ENCODE measurements at regions not wholly inside any gene's neighbourhood (a gene's known extent, or its start where the extent isn't known, plus 50 kb on each side); places are given as distances from the start of the nearest gene placed in this dataset.

- H3K9ac ChIP-seq (ENCODE audit: low read length) = no peak overlapping the region
- no peak overlapping the region for H3K27ac ChIP-seq (ENCODE audit: low read length)
- no peak overlapping the region for H3K4me3 ChIP-seq (ENCODE audit: low read length)
- H3K4me1 ChIP-seq (ENCODE audit: low read length) = peaks cover 32% of the 10 kb centered on the region
- H3K36me3 ChIP-seq (ENCODE audit: insufficient read depth, low read length) = no peaks in the 10 kb centered on the region
- no peak overlapping the region for H3K4me2 ChIP-seq (ENCODE audit: low read depth, low read length, poor library complexity, severe bottlenecking)
- no peaks in the 10 kb centered on the region for H3K27me3 ChIP-seq (ENCODE audit: low read length)
- H3K9me2 ChIP-seq (replicated peaks; ENCODE audit: insufficient read depth, low read length) = no peaks in the 10 kb centered on the region
- no peak for DNase-seq
- H2AFZ ChIP-seq (ENCODE audit: low read length) = no peak overlapping the region
- no peaks in the 10 kb centered on the region for H4K20me1 ChIP-seq (ENCODE audit: insufficient read depth, low read depth, low read length)
- no peaks in the 10 kb centered on the region for H3K9me3 ChIP-seq (ENCODE audit: low read length)
- no peaks in the 10 kb centered on the region for H3K79me2 ChIP-seq (ENCODE audit: low read length)
Observed at GRCh38 chr5:173830421-173830820, 57.7 kb upstream of the CPEB4 start.

- H3K27me3 ChIP-seq (ENCODE audit: low read length) = no peaks in the 10 kb centered on the region
- no peak for DNase-seq
- no peak overlapping the region for H3K4me2 ChIP-seq (ENCODE audit: low read depth, low read length, poor library complexity, severe bottlenecking)
- no peaks in the 10 kb centered on the region for H4K20me1 ChIP-seq (ENCODE audit: insufficient read depth, low read depth, low read length)
- H3K27ac ChIP-seq (ENCODE audit: low read length) = no peak overlapping the region
- H3K4me3 ChIP-seq (ENCODE audit: low read length) = no peak overlapping the region
- no peaks in the 10 kb centered on the region for H3K9me3 ChIP-seq (ENCODE audit: low read length)
- H3K9me2 ChIP-seq (replicated peaks; ENCODE audit: insufficient read depth, low read length) = no peaks in the 10 kb centered on the region
- H3K4me1 ChIP-seq (ENCODE audit: low read length) = peaks cover 30% of the 10 kb centered on the region
- H3K79me2 ChIP-seq (ENCODE audit: low read length) = no peaks in the 10 kb centered on the region
- H3K9ac ChIP-seq (ENCODE audit: low read length) = no peak overlapping the region
- no peak overlapping the region for H2AFZ ChIP-seq (ENCODE audit: low read length)
- H3K36me3 ChIP-seq (ENCODE audit: insufficient read depth, low read length) = no peaks in the 10 kb centered on the region
Observed at GRCh38 chr5:173831196-173831914, 56.8 kb upstream of the CPEB4 start.

GRCh38 chr5:173832386-173832785 lies 55.8 kb upstream of the CPEB4 start:
- Histone ChIP-seq H3K9me3 (ENCODE audit: low read length) (no peaks in the 10 kb centered on the region), H3K27me3 (ENCODE audit: low read length) (no peaks in the 10 kb centered on the region), H3K36me3 (ENCODE audit: insufficient read depth, low read length) (no peaks in the 10 kb centered on the region), H3K79me2 (ENCODE audit: low read length) (no peaks in the 10 kb centered on the region), H2AFZ (ENCODE audit: low read length) (no peak overlapping the region), H3K4me3 (ENCODE audit: low read length) (no peak overlapping the region), H3K9me2 (replicated peaks; ENCODE audit: insufficient read depth, low read length) (no peaks in the 10 kb centered on the region), H3K27ac (ENCODE audit: low read length) (no peak overlapping the region), H3K4me1 (ENCODE audit: low read length) (peaks cover 30% of the 10 kb centered on the region), H4K20me1 (ENCODE audit: insufficient read depth, low read depth, low read length) (no peaks in the 10 kb centered on the region), H3K4me2 (ENCODE audit: low read depth, low read length, poor library complexity, severe bottlenecking) (peak overlapping the region; percentile 14), H3K9ac (ENCODE audit: low read length) (no peak overlapping the region)
- DNase-seq = no peak

- no peak overlapping the region for H3K9ac ChIP-seq (ENCODE audit: low read length)
- no peaks in the 10 kb centered on the region for H4K20me1 ChIP-seq (ENCODE audit: insufficient read depth, low read depth, low read length)
- no peaks in the 10 kb centered on the region for H3K27me3 ChIP-seq (ENCODE audit: low read length)
- no peaks in the 10 kb centered on the region for H3K9me2 ChIP-seq (replicated peaks; ENCODE audit: insufficient read depth, low read length)
- H3K4me1 ChIP-seq (ENCODE audit: low read length) = peaks cover 30% of the 10 kb centered on the region
- no peak overlapping the region for H3K27ac ChIP-seq (ENCODE audit: low read length)
- no peak overlapping the region for H3K4me3 ChIP-seq (ENCODE audit: low read length)
- H3K36me3 ChIP-seq (ENCODE audit: insufficient read depth, low read length) = no peaks in the 10 kb centered on the region
- H2AFZ ChIP-seq (ENCODE audit: low read length) = no peak overlapping the region
- no peak for DNase-seq
- no peaks in the 10 kb centered on the region for H3K9me3 ChIP-seq (ENCODE audit: low read length)
- H3K79me2 ChIP-seq (ENCODE audit: low read length) = no peaks in the 10 kb centered on the region
- H3K4me2 ChIP-seq (ENCODE audit: low read depth, low read length, poor library complexity, severe bottlenecking) = no peak overlapping the region
Observed at GRCh38 chr5:173833196-173833985, 54.8 kb upstream of the CPEB4 start.

- peaks cover 30% of the 10 kb centered on the region for H3K4me1 ChIP-seq (ENCODE audit: low read length)
- H3K4me2 ChIP-seq (ENCODE audit: low read depth, low read length, poor library complexity, severe bottlenecking) = no peak overlapping the region
- no peaks in the 10 kb centered on the region for H3K79me2 ChIP-seq (ENCODE audit: low read length)
- no peak overlapping the region for H2AFZ ChIP-seq (ENCODE audit: low read length)
- no peak overlapping the region for H3K27ac ChIP-seq (ENCODE audit: low read length)
- H4K20me1 ChIP-seq (ENCODE audit: insufficient read depth, low read depth, low read length) = no peaks in the 10 kb centered on the region
- no peaks in the 10 kb centered on the region for H3K9me2 ChIP-seq (replicated peaks; ENCODE audit: insufficient read depth, low read length)
- H3K9me3 ChIP-seq (ENCODE audit: low read length) = no peaks in the 10 kb centered on the region
- H3K4me3 ChIP-seq (ENCODE audit: low read length) = no peak overlapping the region
- no peaks in the 10 kb centered on the region for H3K36me3 ChIP-seq (ENCODE audit: insufficient read depth, low read length)
- no peaks in the 10 kb centered on the region for H3K27me3 ChIP-seq (ENCODE audit: low read length)
- no peak overlapping the region for H3K9ac ChIP-seq (ENCODE audit: low read length)
- no peak for DNase-seq
Observed at GRCh38 chr5:173834071-173834771, 53.9 kb upstream of the CPEB4 start.

- Histone ChIP-seq H3K36me3 (ENCODE audit: insufficient read depth, low read length) (no peaks in the 10 kb centered on the region), H3K79me2 (ENCODE audit: low read length) (no peaks in the 10 kb centered on the region), H3K4me2 (ENCODE audit: low read depth, low read length, poor library complexity, severe bottlenecking) (no peak overlapping the region), H3K4me3 (ENCODE audit: low read length) (no peak overlapping the region), H3K9me2 (replicated peaks; ENCODE audit: insufficient read depth, low read length) (no peaks in the 10 kb centered on the region), H3K4me1 (ENCODE audit: low read length) (peaks cover 23% of the 10 kb centered on the region), H4K20me1 (ENCODE audit: insufficient read depth, low read depth, low read length) (no peaks in the 10 kb centered on the region), H2AFZ (ENCODE audit: low read length) (no peak overlapping the region), H3K27ac (ENCODE audit: low read length) (no peak overlapping the region), H3K27me3 (ENCODE audit: low read length) (no peaks in the 10 kb centered on the region), H3K9me3 (ENCODE audit: low read length) (no peaks in the 10 kb centered on the region), H3K9ac (ENCODE audit: low read length) (no peak overlapping the region)
- no peak for DNase-seq
Observed at GRCh38 chr5:173835131-173835530, 53.0 kb upstream of the CPEB4 start.

- no peaks in the 10 kb centered on the region for H3K27me3 ChIP-seq (ENCODE audit: low read length)
- H3K9ac ChIP-seq (ENCODE audit: low read length) = no peak overlapping the region
- no peaks in the 10 kb centered on the region for H3K9me2 ChIP-seq (replicated peaks; ENCODE audit: insufficient read depth, low read length)
- H3K4me2 ChIP-seq (ENCODE audit: low read depth, low read length, poor library complexity, severe bottlenecking) = no peak overlapping the region
- DNase-seq = no peak
- no peaks in the 10 kb centered on the region for H3K9me3 ChIP-seq (ENCODE audit: low read length)
- H3K79me2 ChIP-seq (ENCODE audit: low read length) = no peaks in the 10 kb centered on the region
- no peak overlapping the region for H3K27ac ChIP-seq (ENCODE audit: low read length)
- peaks cover 19% of the 10 kb centered on the region for H3K4me1 ChIP-seq (ENCODE audit: low read length)
- H2AFZ ChIP-seq (ENCODE audit: low read length) = no peak overlapping the region
- H3K4me3 ChIP-seq (ENCODE audit: low read length) = no peak overlapping the region
- H4K20me1 ChIP-seq (ENCODE audit: insufficient read depth, low read depth, low read length) = no peaks in the 10 kb centered on the region
- no peaks in the 10 kb centered on the region for H3K36me3 ChIP-seq (ENCODE audit: insufficient read depth, low read length)
Observed at GRCh38 chr5:173835661-173836060, 52.5 kb upstream of the CPEB4 start.

- no peak overlapping the region for H3K9ac ChIP-seq (ENCODE audit: low read length)
Observed at GRCh38 chr5:173837654-173838053, 50.5 kb upstream of the CPEB4 start.

More at GRCh38 chr5:173837654-173838053, 50.5 kb upstream of the CPEB4 start:
- Histone ChIP-seq H3K4me3 (ENCODE audit: low read length) (no peak overlapping the region), H3K9me2 (replicated peaks; ENCODE audit: insufficient read depth, low read length) (no peaks in the 10 kb centered on the region), H3K9me3 (ENCODE audit: low read length) (no peaks in the 10 kb centered on the region), H3K27ac (ENCODE audit: low read length) (no peak overlapping the region), H3K79me2 (ENCODE audit: low read length) (no peaks in the 10 kb centered on the region), H3K36me3 (ENCODE audit: insufficient read depth, low read length) (no peaks in the 10 kb centered on the region), H4K20me1 (ENCODE audit: insufficient read depth, low read depth, low read length) (no peaks in the 10 kb centered on the region), H3K4me1 (ENCODE audit: low read length) (peaks cover 9% of the 10 kb centered on the region), H3K4me2 (ENCODE audit: low read depth, low read length, poor library complexity, severe bottlenecking) (no peak overlapping the region), H3K27me3 (ENCODE audit: low read length) (no peaks in the 10 kb centered on the region), H2AFZ (ENCODE audit: low read length) (no peak overlapping the region)
- DNase-seq = no peak

All from Karpas-422 (cell line).